Astrocyte of the spinal cord (primary cell): ENCODE measurements at regions not wholly inside any gene's neighbourhood (a gene's known extent, or its start where the extent isn't known, plus 50 kb on each side); places are given as distances from the start of the nearest gene placed in this dataset.
A peak's percentile ranks its signal among the peaks of the same experiment; 100 is the strongest.

Experiments used
- DNase-seq: peaks from one replicate; pipeline ENCODE4 v3.0.0; 2011; ENCODE audit warnings: low read depth, low spot score
- H3K4me3 ChIP-seq: 2 replicates; pipeline ENCODE4 v1.5.1; 2011; ENCODE audit warnings: low read depth, mild to moderate bottlenecking, low read length, moderate library complexity
- in situ Hi-C: cut with HindIII; loops from 2 replicates; pipeline ENCODE4 v1.10.0; 2017; ENCODE audit warnings: low sequenced_read_pairs
- TF ChIP-seq, protein P1 (sequence below): IDR thresholded peaks from 2 replicates; pipeline ENCODE4 v1.5.1; 2012; ENCODE audit warnings: low read depth, mild to moderate bottlenecking, low read length, inconsistent platforms

GRCh38 chr2:6554466-6554865, 311.2 kb downstream of the CMPK2 start:
- TF ChIP-seq, protein P1, sequence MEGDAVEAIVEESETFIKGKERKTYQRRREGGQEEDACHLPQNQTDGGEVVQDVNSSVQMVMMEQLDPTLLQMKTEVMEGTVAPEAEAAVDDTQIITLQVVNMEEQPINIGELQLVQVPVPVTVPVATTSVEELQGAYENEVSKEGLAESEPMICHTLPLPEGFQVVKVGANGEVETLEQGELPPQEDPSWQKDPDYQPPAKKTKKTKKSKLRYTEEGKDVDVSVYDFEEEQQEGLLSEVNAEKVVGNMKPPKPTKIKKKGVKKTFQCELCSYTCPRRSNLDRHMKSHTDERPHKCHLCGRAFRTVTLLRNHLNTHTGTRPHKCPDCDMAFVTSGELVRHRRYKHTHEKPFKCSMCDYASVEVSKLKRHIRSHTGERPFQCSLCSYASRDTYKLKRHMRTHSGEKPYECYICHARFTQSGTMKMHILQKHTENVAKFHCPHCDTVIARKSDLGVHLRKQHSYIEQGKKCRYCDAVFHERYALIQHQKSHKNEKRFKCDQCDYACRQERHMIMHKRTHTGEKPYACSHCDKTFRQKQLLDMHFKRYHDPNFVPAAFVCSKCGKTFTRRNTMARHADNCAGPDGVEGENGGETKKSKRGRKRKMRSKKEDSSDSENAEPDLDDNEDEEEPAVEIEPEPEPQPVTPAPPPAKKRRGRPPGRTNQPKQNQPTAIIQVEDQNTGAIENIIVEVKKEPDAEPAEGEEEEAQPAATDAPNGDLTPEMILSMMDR: no peak
- in situ Hi-C loops: no loop called here
- no peak for DNase-seq
- no peak overlapping the region for H3K4me3 ChIP-seq

GRCh38 chr2:6556755-6557154, 309.0 kb downstream of the CMPK2 start:
- peak; percentile 72 for DNase-seq
- TF ChIP-seq, protein P1: no peak
- in situ Hi-C loops: no loop called here
- no peak overlapping the region for H3K4me3 ChIP-seq

DNA sequence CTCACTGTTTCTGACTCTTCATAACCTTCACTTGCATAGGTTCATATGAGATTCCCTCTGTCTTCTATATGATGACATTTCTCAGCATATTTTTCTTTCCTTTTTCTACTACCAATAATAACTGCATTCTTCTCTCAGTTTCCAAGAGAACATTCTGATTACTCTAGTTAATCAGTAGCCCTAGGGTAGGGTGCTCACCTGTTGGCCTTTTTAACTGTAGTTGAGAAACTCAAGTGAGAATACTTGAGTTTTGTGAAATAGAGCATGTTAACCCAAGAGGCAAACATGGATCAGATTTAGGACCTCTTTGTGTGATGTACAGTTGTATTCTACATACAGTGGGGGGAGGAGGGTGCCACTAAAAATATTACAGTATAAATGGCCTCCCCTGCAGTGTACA, 308.0 kb downstream of the CMPK2 start:
- no peak overlapping the region for H3K4me3 ChIP-seq
- TF ChIP-seq, protein P1: no peak
- DNase-seq: no peak
- in situ Hi-C loops: no loop called here

GRCh38 chr2:6562771-6563170, 302.9 kb downstream of the CMPK2 start:
- no peak for DNase-seq
- TF ChIP-seq, protein P1: no peak
- in situ Hi-C loops: no loop called here
- H3K4me3 ChIP-seq: no peak overlapping the region

DNA sequence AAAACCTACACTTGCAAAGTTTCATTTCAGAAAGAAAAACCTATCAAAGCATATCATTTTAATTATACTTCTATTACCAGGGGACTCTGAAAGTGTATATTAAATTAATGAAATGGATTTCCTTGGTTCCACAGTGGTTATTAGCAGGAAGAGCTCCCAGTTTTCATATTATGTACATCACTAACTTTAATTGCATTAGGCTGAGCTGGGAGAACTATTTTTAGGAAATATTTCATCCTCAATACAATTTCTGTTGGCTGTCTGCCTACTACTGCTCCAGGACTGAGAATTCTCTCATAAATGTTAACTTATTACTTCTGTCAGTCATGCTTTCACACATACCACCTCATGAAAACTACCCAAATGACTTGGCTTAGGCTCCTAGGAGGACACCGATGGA, 301.4 kb downstream of the CMPK2 start:
- DNase-seq: no peak
- in situ Hi-C loops: no loop called here
- TF ChIP-seq, protein P1: no peak
- H3K4me3 ChIP-seq: no peak overlapping the region

DNA sequence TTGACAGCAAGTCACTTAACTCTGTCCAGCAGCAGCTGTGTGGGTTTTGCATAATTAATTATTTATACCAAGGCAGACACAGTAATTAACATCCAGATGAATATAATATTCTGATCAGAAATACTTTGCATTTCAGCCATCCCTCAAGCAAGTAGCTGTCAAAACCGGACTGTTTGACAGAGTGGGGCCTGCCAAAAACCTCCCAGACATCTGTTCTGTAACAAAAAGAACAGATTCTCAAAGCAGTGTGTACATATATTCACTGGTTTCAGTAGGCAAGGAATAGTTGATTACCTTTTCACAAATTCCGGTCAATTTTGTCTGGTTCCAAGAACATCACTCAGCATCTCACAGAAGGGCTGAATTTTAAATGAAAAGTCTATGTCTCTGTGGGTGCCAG, 291.6 kb downstream of the CMPK2 start:
- TF ChIP-seq, protein P1: no peak
- in situ Hi-C loops: no loop called here
- DNase-seq: no peak
- H3K4me3 ChIP-seq: no peak overlapping the region

DNA sequence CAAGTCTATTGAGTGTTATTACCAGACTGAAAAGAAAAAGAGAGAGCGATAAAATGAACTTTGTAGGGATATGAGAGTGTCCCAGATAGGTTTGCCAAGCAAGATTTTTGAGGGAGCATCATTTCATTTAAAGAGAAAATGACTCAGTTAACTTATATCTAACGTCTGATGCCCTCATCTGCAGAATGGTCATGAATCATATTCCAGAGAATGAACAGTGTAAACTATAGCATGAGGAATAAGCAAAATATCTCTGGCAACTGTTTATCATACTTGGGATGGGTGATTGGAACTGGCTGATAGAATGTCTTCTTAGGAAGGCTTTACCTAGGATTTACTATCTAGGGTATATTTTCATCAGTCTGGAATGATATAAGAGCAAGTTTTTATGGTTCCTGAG, 289.4 kb downstream of the CMPK2 start:
- DNase-seq: peak; percentile 1
- H3K4me3 ChIP-seq: no peak overlapping the region
- TF ChIP-seq, protein P1: no peak
- in situ Hi-C loops: no loop called here
